Esophagus muscularis mucosa (tissue), 4 donors: ENCODE measurements at regions not wholly inside any gene's neighbourhood (a gene's known extent, or its start where the extent isn't known, plus 50 kb on each side); places are given as distances from the start of the nearest gene placed in this dataset.

ENCODE experiments used
- CTCF ChIP-seq, 3 experiments: fragments of 200-600 bp in 2 of 3; fragments of 450-650 bp in 1 of 3; sonication (generic) in 2 of 3; IDR thresholded peaks; one replicate each; pipeline ENCODE4 v1.5.1; 2017 to 2019; ENCODE audit warnings: antibody characterized with exemption in 3 of 3, mild to moderate bottlenecking in 2 of 3, moderate library complexity in 1 of 3
- EP300 ChIP-seq: sonication (generic); formaldehyde crosslinking; IDR thresholded peaks from one replicate; pipeline ENCODE4 v1.6.1; 2017; ENCODE audit warnings: antibody characterized with exemption
- POLR2A ChIP-seq: fragments of 450-650 bp; IDR thresholded peaks from one replicate; pipeline ENCODE4 v1.6.1; 2017; ENCODE audit warnings: antibody characterized with exemption, moderate library complexity, mild to moderate bottlenecking, low read depth
- POLR2AphosphoS5 ChIP-seq, 2 donors: sonication (generic); formaldehyde crosslinking; IDR thresholded peaks; one replicate each; pipeline ENCODE4 v1.6.1; 2017; ENCODE audit warnings: antibody characterized with exemption in 2 of 2

DNA sequence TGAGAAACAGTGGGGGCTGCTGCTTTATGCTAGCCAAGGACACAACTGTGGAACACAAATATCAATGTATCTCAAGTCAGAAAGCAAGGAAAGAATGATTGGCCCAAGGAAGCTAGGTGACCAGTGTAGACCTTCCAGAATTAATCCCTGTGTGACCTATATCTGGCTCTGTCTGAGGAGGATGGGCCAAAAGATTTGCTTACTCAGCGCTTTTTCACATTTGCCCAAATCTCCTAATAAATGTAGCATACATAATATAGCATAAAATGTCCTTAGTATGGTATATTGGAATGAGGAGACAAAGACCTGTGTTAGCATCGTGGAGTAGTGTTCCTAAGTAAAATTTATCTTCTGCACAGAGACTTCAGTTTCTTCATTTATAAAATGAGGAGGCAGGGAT is 66.7 kb upstream of the NT5C1B start:
- TF ChIP-seq CTCF (IDR thresholded peaks at IDR 0.05), result no peak
- no peak for TF ChIP-seq EP300
- TF ChIP-seq POLR2A, result no peak
- no peak for TF ChIP-seq POLR2AphosphoS5 (IDR thresholded peaks at IDR 0.05)
